SK-N-MC (cell line): ENCODE measurements at regions not wholly inside any gene's neighbourhood (a gene's known extent, or its start where the extent isn't known, plus 50 kb on each side); places are given as distances from the start of the nearest gene placed in this dataset.

ENCODE experiments used
- EZH2 ChIP-seq: fragments of 200-600 bp; sonication (generic); IDR thresholded peaks from one replicate; pipeline ENCODE4 v1.6.1; 2017; ENCODE audit warnings: antibody characterized with exemption
- POLR2AphosphoS5 ChIP-seq: IDR thresholded peaks from 2 replicates; pipeline ENCODE4 v1.6.1; 2012; ENCODE audit warnings: mild to moderate bottlenecking, low read depth, low read length, borderline replicate concordance

- TF ChIP-seq EZH2 (no peak), POLR2AphosphoS5 (no peak)
These were observed 326.8 kb downstream of the AKAIN1 start for GRCh38 chr18:4870177-4870773.
